ENCODE measurements at regions not wholly inside any gene's neighbourhood (a gene's known extent, or its start where the extent isn't known, plus 50 kb on each side); places are given as distances from the start of the nearest gene placed in this dataset.

GRCh38 chr12:125208942-125209341 is 143.7 kb downstream of the AACS start:
- Histone ChIP-seq H3K9me2 (ENCODE audit: insufficient read depth) (no peaks in the 10 kb centered on the region), H3K27me3 (ENCODE audit: insufficient read depth, low read depth) (peaks cover 84% of the 10 kb centered on the region), H3K4me2 (no peak overlapping the region), H3K79me2 (ENCODE audit: low read depth) (no peaks in the 10 kb centered on the region), H3F3A (ENCODE audit: insufficient read depth, low read depth) (no peaks in the 10 kb centered on the region), H3K27ac (no peak overlapping the region), H3K4me3 (no peak overlapping the region), H4K20me1 (ENCODE audit: insufficient read depth) (no peaks in the 10 kb centered on the region), H3K9me3 (ENCODE audit: insufficient read depth, low read depth) (no peaks in the 10 kb centered on the region), H3K36me3 (ENCODE audit: low read depth) (no peaks in the 10 kb centered on the region), H2AFZ (no peak overlapping the region), H3K4me1 (replicated peaks; ENCODE audit: insufficient read depth) (no peaks in the 10 kb centered on the region)
- POLR2A ChIA-PET (ENCODE audit: unreplicated experiment) = no interaction called here
- CTCF ChIA-PET = no interaction called here
- intact Hi-C loops (cut with micrococcal nuclease; ENCODE audit: unreplicated experiment) = no loop called here
- no TSS peak for BruUV-seq (replicated peaks)
- DNase-seq = no peak
- TF ChIP-seq CTCF (conservative IDR thresholded peaks at IDR 0.05) = no peak
- TF ChIP-seq EZH2 (IDR thresholded peaks at IDR 0.05; ENCODE audit: low read depth) = no peak

GRCh38 chr12:125210104-125210755 is 145.0 kb downstream of the AACS start:
- Histone ChIP-seq H2AFZ (no peak overlapping the region), H3K79me2 (ENCODE audit: low read depth) (no peaks in the 10 kb centered on the region), H3K9me3 (ENCODE audit: insufficient read depth, low read depth) (no peaks in the 10 kb centered on the region), H3K36me3 (ENCODE audit: low read depth) (no peaks in the 10 kb centered on the region), H3K4me2 (no peak overlapping the region), H3K27ac (no peak overlapping the region), H4K20me1 (ENCODE audit: insufficient read depth) (no peaks in the 10 kb centered on the region), H3K9me2 (ENCODE audit: insufficient read depth) (no peaks in the 10 kb centered on the region), H3K4me3 (no peak overlapping the region), H3K4me1 (replicated peaks; ENCODE audit: insufficient read depth) (no peaks in the 10 kb centered on the region), H3F3A (ENCODE audit: insufficient read depth, low read depth) (no peaks in the 10 kb centered on the region), H3K27me3 (ENCODE audit: insufficient read depth, low read depth) (peaks cover 96% of the 10 kb centered on the region)
- no TSS peak for BruUV-seq (replicated peaks)
- ChIA-PET POLR2A (ENCODE audit: unreplicated experiment) (no interaction called here), CTCF (no interaction called here)
- TF ChIP-seq EZH2 (IDR thresholded peaks at IDR 0.05; ENCODE audit: low read depth) (no peak), CTCF (conservative IDR thresholded peaks at IDR 0.05) (no peak)
- DNase-seq = no peak
- intact Hi-C loops (cut with micrococcal nuclease; ENCODE audit: unreplicated experiment) = no loop called here

- POLR2A ChIA-PET (ENCODE audit: unreplicated experiment) = no interaction called here
- H3K4me2 ChIP-seq = no peak overlapping the region
- H3K4me1 ChIP-seq (replicated peaks; ENCODE audit: insufficient read depth) = no peaks in the 10 kb centered on the region
- BruUV-seq (replicated peaks) = no TSS peak
- H3K36me3 ChIP-seq (ENCODE audit: low read depth) = no peaks in the 10 kb centered on the region
- CTCF ChIA-PET = no interaction called here
- H3K9me2 ChIP-seq (ENCODE audit: insufficient read depth) = no peaks in the 10 kb centered on the region
- H3K27me3 ChIP-seq (ENCODE audit: insufficient read depth, low read depth) = peaks cover 96% of the 10 kb centered on the region
- H3K4me3 ChIP-seq = no peak overlapping the region
- no peaks in the 10 kb centered on the region for H3K9me3 ChIP-seq (ENCODE audit: insufficient read depth, low read depth)
- no peak overlapping the region for H2AFZ ChIP-seq
- intact Hi-C loops (cut with micrococcal nuclease; ENCODE audit: unreplicated experiment) = no loop called here
- no peaks in the 10 kb centered on the region for H4K20me1 ChIP-seq (ENCODE audit: insufficient read depth)
- DNase-seq = no peak
- no peak for TF ChIP-seq EZH2 (IDR thresholded peaks at IDR 0.05; ENCODE audit: low read depth)
- TF ChIP-seq CTCF (conservative IDR thresholded peaks at IDR 0.05) = no peak
- no peak overlapping the region for H3K27ac ChIP-seq
- H3K79me2 ChIP-seq (ENCODE audit: low read depth) = no peaks in the 10 kb centered on the region
- no peaks in the 10 kb centered on the region for H3F3A ChIP-seq (ENCODE audit: insufficient read depth, low read depth)
Observed at GRCh38 chr12:125211464-125211863, 146.2 kb downstream of the AACS start.
